Neural cell (in vitro differentiated cells): ENCODE measurements at regions not wholly inside any gene's neighbourhood (a gene's known extent, or its start where the extent isn't known, plus 50 kb on each side); places are given as distances from the start of the nearest gene placed in this dataset.

ENCODE experiments used
- EP300 ChIP-seq: fragments of 450-650 bp; conservative IDR thresholded peaks from 2 replicates; pipeline ENCODE4 v1.6.1; 2014; ENCODE audit warnings: antibody characterized with exemption, mild to moderate bottlenecking, moderate library complexity; ENCODE audit not compliant: poor library complexity, severe bottlenecking
- POLR2AphosphoS5 ChIP-seq: IDR thresholded peaks from 2 replicates; pipeline ENCODE4 v1.6.1; 2012
- TAF1 ChIP-seq: IDR thresholded peaks from 2 replicates; pipeline ENCODE4 v1.6.1; 2012; ENCODE audit warnings: low read depth
- TF ChIP-seq, protein P1 (sequence below): fragments of 450-650 bp; IDR thresholded peaks from 2 replicates; pipeline ENCODE4 v1.5.1; 2014; ENCODE audit warnings: antibody characterized with exemption, mild to moderate bottlenecking, moderate library complexity; ENCODE audit not compliant: poor library complexity, severe bottlenecking

- TF ChIP-seq, protein P1, sequence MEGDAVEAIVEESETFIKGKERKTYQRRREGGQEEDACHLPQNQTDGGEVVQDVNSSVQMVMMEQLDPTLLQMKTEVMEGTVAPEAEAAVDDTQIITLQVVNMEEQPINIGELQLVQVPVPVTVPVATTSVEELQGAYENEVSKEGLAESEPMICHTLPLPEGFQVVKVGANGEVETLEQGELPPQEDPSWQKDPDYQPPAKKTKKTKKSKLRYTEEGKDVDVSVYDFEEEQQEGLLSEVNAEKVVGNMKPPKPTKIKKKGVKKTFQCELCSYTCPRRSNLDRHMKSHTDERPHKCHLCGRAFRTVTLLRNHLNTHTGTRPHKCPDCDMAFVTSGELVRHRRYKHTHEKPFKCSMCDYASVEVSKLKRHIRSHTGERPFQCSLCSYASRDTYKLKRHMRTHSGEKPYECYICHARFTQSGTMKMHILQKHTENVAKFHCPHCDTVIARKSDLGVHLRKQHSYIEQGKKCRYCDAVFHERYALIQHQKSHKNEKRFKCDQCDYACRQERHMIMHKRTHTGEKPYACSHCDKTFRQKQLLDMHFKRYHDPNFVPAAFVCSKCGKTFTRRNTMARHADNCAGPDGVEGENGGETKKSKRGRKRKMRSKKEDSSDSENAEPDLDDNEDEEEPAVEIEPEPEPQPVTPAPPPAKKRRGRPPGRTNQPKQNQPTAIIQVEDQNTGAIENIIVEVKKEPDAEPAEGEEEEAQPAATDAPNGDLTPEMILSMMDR = no peak
- no peak for TF ChIP-seq TAF1
- TF ChIP-seq POLR2AphosphoS5 = no peak
- TF ChIP-seq EP300 = no peak
Observed at GRCh38 chr10:125238682-125239081, 78.3 kb upstream of the CTBP2 start.
